ENCODE measurements at regions not wholly inside any gene's neighbourhood (a gene's known extent, or its start where the extent isn't known, plus 50 kb on each side); places are given as distances from the start of the nearest gene placed in this dataset.

DNA sequence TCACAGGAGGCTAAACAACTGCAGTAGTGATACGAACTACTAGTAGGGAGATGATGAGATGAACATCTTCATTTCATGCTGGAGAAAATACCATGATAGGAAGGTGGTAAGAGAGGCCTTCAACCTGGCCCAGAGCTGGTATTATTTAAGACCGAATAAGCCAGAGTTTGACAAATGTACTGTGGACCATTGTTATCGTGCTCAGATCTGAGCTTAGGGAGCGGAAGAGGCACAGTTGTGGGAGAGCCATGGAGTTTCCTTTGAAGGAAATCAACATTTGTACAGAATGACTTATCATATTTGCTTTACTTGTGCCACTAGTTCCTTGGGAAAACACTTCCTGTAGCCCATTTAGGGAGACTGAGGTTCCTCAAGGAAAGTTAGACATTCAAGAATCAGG lies 260.6 kb upstream of the TNP1 start (continued):
- TF ChIP-seq, protein P1, sequence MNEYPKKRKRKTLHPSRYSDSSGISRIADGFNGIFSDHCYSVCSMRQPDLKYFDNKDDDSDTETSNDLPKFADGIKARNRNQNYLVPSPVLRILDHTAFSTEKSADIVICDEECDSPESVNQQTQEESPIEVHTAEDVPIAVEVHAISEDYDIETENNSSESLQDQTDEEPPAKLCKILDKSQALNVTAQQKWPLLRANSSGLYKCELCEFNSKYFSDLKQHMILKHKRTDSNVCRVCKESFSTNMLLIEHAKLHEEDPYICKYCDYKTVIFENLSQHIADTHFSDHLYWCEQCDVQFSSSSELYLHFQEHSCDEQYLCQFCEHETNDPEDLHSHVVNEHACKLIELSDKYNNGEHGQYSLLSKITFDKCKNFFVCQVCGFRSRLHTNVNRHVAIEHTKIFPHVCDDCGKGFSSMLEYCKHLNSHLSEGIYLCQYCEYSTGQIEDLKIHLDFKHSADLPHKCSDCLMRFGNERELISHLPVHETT (CRISPR knock-in tag; conservative IDR thresholded peaks at IDR 0.05): no peak

DNA sequence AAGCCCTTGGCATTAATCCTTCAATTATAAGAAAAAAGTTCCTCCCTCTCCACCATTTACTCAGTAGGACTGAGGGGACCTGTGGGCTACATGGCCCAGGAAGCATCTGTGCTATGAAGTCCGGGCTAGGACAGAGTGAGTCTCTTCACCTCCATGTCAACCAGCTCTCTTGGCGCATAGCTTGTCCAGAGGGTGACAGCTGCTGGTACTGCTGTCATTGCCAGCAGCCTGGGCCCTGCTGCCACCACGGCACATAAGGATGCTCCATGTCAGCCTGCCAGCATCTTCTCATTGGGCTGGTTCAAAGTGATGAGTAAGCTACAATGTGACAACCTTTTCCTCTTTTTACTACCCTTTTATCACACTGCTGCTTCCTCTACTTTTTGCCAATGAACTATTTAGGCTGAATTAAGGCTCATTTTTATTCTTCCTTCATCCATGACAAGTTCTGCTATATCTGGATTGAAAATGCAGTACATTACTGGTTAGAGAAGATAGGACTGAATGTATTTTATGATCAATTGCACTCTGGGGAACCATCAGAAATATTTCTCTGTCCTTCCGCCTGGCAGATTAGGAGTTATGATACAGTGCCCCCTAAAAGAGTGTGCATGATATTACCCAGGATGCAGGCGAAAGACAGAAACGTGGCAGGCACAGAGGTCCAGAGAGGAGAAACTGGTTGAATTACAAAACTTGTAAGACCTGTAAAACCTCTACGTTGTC lies 258.9 kb upstream of the TNP1 start:
- no TSS peak for BruUV-seq (replicated peaks)
- Histone ChIP-seq H3K9me3 (ENCODE audit: low read length) (no peaks in the 10 kb centered on the region), H3K79me2 (ENCODE audit: insufficient read depth, low read length) (no peaks in the 10 kb centered on the region), H4K20me1 (ENCODE audit: insufficient read depth, low read length) (no peaks in the 10 kb centered on the region), H3K4me1 (ENCODE audit: insufficient read depth, low read length) (no peaks in the 10 kb centered on the region), H3K4me3 (replicated peaks in 1 of 3; ENCODE audit: insufficient read depth in 1 of 3, low read depth in 2 of 3, low read length in 3 of 3) (no peak overlapping the region), H3K27me3 (ENCODE audit: control insufficient read depth in 1 of 2, insufficient read depth in 2 of 2, low read length in 2 of 2) (0 out of 5 replicates have a peak, but pooled peaks cover 0 to 7% of the 10 kb centered on the region in 2 experiments), H3K9ac (ENCODE audit: insufficient read depth, low read depth, low read length) (no peak overlapping the region), H2AFZ (ENCODE audit: low read length) (no peak overlapping the region), H3K27ac (ENCODE audit: extremely low read length, insufficient read depth, low read length) (no peak overlapping the region), H3K4me2 (ENCODE audit: low read depth, low read length) (no peak overlapping the region), H3K36me3 (replicated peaks in 1 of 2; ENCODE audit: control insufficient read depth in 1 of 2, insufficient read depth in 2 of 2, low read length in 2 of 2) (no peaks in the 10 kb centered on the region)
- ATAC-seq (no peak), DNase-seq (ENCODE audit: low spot score) (no peak), FAIRE-seq (no peak)
- ChIA-PET POLR2A (no interaction called here), CTCF (ENCODE audit: low intra/inter-chr PET ratio, low total read pairs) (no interaction called here)
- WGBS (ENCODE audit: low lambda C conversion rate): 14% methylated on average over 7 of the region's 7 CpGs
- in situ Hi-C loops (cut with HindIII; ENCODE audit: extremely low pct_ligation_motif_present, low pct_unique_long_range_greater_than_20kb): no loop called here
- TF ChIP-seq MAFK (conservative IDR thresholded peaks at IDR 0.05 in 1 of 2, IDR thresholded peaks at IDR 0.05 in 1 of 2; ENCODE audit: low read length in 2 of 2) (0 out of 4 replicates have a peak, but pooled peaks of 1 of the 2 experiments have one; percentile 1), CEBPB (IDR thresholded peaks at IDR 0.05; ENCODE audit: borderline replicate concordance, low read depth, low read length) (no peak)
- intact Hi-C loops (cut with micrococcal nuclease; ENCODE audit: unreplicated experiment): no loop called here

DNA sequence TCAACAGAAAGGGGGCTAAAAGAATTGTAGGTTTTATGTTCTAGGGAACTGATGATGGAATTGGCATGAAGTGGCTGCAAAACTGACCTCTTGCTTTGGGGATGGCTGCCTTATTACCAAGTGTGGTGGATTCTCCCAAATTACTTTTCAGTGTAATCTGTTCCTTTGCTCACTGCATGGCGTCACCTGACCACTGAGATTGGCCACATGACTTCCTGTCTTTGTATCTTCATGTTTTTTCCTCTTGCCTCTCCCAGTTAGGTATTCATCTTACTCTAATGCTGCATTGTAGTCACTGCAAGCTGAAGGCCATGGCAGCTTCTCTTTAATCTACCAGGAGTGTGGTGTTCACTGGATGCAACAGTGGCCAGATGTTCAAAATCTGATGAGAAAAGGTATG lies 257.7 kb upstream of the TNP1 start:
- Histone ChIP-seq H3K27ac (ENCODE audit: extremely low read length, insufficient read depth, low read length) (no peak overlapping the region), H3K9ac (ENCODE audit: insufficient read depth, low read depth, low read length) (no peak overlapping the region), H2AFZ (ENCODE audit: low read length) (no peak overlapping the region), H3K4me2 (ENCODE audit: low read depth, low read length) (no peak overlapping the region), H3K4me1 (ENCODE audit: insufficient read depth, low read length) (no peaks in the 10 kb centered on the region), H3K4me3 (replicated peaks in 1 of 3; ENCODE audit: insufficient read depth in 1 of 3, low read depth in 2 of 3, low read length in 3 of 3) (no peak overlapping the region), H4K20me1 (ENCODE audit: insufficient read depth, low read length) (no peaks in the 10 kb centered on the region), H3K36me3 (replicated peaks in 1 of 2; ENCODE audit: control insufficient read depth in 1 of 2, insufficient read depth in 2 of 2, low read length in 2 of 2) (no peaks in the 10 kb centered on the region), H3K79me2 (ENCODE audit: insufficient read depth, low read length) (no peaks in the 10 kb centered on the region), H3K27me3 (ENCODE audit: control insufficient read depth in 1 of 2, insufficient read depth in 2 of 2, low read length in 2 of 2) (0 out of 5 replicates have a peak, but pooled peaks cover 0 to 7% of the 10 kb centered on the region in 2 experiments), H3K9me3 (ENCODE audit: low read length) (no peaks in the 10 kb centered on the region)
- DNase-seq (ENCODE audit: low spot score) (no peak), FAIRE-seq (no peak), ATAC-seq (no peak)
- POLR2A ChIA-PET: no interaction called here
- WGBS (ENCODE audit: low lambda C conversion rate): 0% methylated on average over 1 of the region's 1 CpG
- CTCF ChIA-PET (ENCODE audit: low intra/inter-chr PET ratio, low total read pairs): no interaction called here
- TF ChIP-seq TCF7L2 (IDR thresholded peaks at IDR 0.05; ENCODE audit: low read depth, low read length) (no peak), TARDBP (CRISPR knock-in tag; IDR thresholded peaks at IDR 0.05) (no peak), ZFP36L2 (CRISPR knock-in tag; IDR thresholded peaks at IDR 0.05) (no peak), SALL1 (CRISPR knock-in tag; IDR thresholded peaks at IDR 0.05) (no peak)
- BruUV-seq (replicated peaks): no TSS peak
- in situ Hi-C loops (cut with HindIII; ENCODE audit: extremely low pct_ligation_motif_present, low pct_unique_long_range_greater_than_20kb) (no loop called here), intact Hi-C loops (cut with micrococcal nuclease; ENCODE audit: unreplicated experiment) (no loop called here)
